HG03354 (cell line): ENCODE measurements at regions not wholly inside any gene's neighbourhood (a gene's known extent, or its start where the extent isn't known, plus 50 kb on each side); places are given as distances from the start of the nearest gene placed in this dataset.

Experiments
- ATAC-seq: cut with Tn5 transposase; IDR thresholded peaks from one replicate; pipeline ENCODE4 v1.9.1; 2021; ENCODE audit warnings: mild to moderate bottlenecking; ENCODE audit not compliant: unreplicated experiment, poor library complexity, severe bottlenecking

DNA sequence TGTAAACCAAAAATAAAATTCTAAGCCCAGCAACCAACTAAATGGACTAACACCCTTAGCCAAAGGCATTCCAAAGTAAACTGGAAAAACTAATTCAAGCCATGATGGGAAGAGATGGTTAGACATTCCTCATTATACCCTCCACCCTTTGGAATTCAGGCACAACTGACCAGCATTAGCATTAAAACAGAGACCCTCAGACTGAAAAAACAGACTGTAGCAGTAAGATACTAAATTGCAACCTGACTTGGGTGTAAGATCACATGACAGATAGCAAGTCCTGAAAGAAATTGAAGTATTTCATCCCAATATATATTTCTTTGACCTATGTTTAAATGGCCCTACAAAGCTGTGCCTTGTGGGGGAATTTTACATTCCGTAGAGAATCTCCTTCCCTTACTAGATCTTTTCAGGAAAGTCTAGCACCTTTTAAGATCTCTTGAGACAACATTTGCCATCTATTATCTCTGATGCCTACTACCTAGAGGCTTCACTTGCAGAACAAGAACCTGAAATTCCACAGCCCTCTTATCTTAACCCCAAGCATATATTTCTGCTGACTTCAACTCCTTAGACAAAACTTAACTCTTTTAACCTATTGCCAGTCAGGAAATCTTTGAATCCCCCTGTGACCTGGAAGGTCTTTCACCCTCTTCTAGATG, 750.2 kb upstream of the IGFBP3 start:
- no peak for ATAC-seq

DNA sequence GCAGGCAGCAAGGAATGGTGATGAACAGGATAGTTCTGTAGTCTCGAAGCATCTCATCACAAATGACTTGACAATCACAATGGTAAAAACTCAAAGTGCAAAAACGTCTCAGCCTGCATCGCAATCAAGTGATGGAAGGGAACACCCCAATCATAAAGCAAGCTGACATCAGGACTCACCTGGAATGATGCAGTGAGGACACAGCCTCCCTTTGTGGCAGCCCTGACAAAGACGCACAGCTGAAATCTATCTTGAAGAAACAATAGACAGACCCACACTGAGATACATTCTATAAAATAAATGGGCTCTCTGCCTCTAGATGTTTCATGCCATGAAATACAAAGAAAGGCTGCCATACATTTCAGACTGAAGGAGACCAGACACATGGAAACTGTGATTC, 748.0 kb upstream of the IGFBP3 start:
- no peak for ATAC-seq

GRCh38 chr7:46664453-46664852, 743.4 kb upstream of the IGFBP3 start:
- ATAC-seq = no peak

- ATAC-seq = no peak
Measured at GRCh38 chr7:46663025-46663424, 742.0 kb upstream of the IGFBP3 start.

GRCh38 chr7:46661431-46661830, 740.4 kb upstream of the IGFBP3 start:
- no peak for ATAC-seq

GRCh38 chr7:46660402-46660980, 739.4 kb upstream of the IGFBP3 start:
- ATAC-seq = no peak

DNA sequence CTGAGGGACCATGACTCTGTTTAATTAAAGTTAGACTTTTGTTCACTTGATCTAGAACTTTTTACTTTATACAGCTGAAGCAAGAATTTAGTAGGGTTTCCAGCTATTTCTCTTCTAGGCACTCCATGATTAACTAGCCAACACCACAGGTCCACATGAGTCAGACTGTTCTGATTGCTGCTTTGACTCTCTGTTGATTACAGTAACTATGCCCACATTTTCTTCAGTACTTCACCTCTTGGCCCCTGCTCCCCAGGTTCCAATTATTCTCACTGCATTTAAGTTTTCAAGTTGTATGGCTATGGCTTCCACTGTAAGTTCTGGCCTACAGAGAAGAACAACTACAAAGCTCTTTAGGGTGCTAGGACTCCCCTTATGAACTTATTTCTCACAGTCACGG, 737.2 kb upstream of the IGFBP3 start:
- no peak for ATAC-seq

DNA sequence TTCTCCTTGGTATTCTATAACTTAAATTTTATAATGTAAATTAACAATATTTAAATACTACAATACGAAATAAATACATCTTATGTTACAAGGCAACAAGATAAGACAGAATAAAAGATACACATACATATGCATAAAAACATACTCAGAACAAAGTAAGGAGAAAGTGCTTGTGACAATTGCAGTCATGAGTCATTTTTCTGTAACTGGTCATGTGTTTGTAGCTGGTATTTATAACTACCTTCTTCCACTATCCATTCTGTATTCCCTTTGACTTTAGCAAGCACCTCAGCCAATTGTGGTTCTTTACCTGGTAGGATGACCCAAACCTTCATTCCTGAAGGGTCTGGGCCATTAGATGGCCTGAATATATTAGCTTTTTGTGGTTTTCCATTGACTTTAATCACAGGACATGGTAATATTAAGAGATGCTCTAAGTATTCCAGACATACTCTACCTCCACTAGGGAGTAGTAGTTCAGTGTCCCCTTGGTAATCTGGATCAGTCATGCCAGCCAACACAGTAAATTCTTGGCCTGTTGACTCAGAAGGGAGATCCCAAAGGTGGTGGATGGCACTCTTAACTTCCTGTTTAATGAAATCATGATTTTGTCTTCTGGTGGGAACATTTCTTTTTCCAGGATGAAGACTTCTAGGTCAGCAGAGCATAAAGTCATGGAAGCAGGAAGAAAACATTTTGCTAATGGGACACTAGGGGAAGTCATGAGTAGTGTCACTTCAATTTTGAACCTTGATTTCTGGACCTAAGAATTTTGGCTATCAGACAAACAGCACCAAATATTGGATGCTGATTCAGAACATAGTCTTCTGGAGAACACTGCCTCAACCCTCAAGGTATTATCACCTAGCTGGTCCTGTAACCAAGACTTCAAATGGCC, 733.7 kb upstream of the IGFBP3 start:
- ATAC-seq = no peak

- ATAC-seq = no peak
Measured at GRCh38 chr7:46653848-46654247, 732.8 kb upstream of the IGFBP3 start.

GRCh38 chr7:46652317-46652716, 731.2 kb upstream of the IGFBP3 start:
- no peak for ATAC-seq

GRCh38 chr7:46651561-46652088, 730.6 kb upstream of the IGFBP3 start:
- ATAC-seq = no peak

- ATAC-seq = no peak
Measured at GRCh38 chr7:46651070-46651469, 730.0 kb upstream of the IGFBP3 start.

GRCh38 chr7:46649876-46650275, 728.8 kb upstream of the IGFBP3 start:
- no peak for ATAC-seq

- no peak for ATAC-seq
Measured at GRCh38 chr7:46637793-46638735, 717.0 kb upstream of the IGFBP3 start.

- no peak for ATAC-seq
Measured at GRCh38 chr7:46636022-46636421, 715.0 kb upstream of the IGFBP3 start.

DNA sequence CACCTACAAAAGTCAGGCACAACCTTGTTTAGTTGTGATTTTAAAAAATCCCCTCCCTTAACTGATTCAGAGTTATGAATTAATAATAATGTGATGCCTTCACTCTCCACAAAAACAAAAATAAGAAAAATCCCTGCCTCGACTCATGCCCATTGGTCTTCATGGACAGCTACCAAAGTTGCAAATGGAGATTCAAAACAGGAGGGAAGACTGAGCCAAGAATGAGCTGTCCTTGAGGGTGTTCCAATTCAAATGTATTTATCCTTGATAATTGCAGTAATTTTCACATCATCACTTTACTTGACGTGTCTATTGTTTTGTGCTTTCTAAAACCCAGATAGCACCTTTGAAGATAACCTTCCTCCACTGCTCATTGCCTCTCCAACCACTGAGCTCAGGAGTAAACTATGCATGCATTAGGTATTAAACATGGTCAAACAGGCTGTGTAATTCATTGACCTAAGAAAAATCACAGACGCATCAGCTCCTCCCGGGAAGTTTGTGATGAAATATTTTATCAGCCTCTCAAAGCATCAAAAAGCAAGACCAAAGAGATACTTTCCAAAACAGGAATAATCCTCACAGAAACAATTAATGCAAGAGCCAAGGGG, 712.7 kb upstream of the IGFBP3 start:
- no peak for ATAC-seq

DNA sequence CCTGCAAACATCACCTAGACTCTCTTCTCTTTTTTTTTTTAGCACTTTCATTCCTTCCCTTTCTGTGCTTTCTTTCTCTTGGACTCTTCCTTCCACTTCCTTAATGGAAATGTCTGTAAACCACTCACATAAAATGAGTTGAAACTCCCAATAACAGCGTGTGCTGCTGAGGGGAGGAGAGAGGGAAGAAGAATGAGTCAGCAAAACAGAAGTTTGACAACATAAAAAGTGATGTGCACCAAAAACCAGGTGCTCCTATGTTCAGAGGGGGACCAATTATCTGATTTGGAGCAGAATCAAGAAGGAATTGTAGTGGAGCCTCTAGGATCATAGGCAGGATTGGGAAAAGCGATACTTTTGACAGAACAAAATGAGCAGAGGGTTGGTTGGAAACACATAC, 712.1 kb upstream of the IGFBP3 start:
- no peak for ATAC-seq

GRCh38 chr7:46630031-46630430, 709.0 kb upstream of the IGFBP3 start:
- no peak for ATAC-seq

DNA sequence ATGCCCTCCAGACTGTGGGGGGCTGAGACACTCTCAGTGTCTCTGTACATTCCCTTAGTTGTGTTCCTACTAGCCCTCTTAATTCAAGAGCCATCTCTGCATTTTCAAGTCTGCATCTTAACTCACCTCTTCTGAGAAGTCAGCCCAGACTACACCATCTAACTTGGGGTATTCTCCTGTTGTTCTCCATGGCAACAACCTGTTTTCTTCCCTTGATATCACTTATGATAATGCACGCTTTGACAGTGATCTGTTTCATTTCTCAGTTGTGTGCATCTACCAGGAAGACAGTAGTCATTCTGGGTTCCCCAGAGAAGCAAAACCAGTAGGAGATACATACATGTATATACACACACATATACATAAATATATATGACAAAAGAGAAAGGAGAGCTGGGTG, 707.3 kb upstream of the IGFBP3 start:
- ATAC-seq = no peak
